ENCODE measurements at regions not wholly inside any gene's neighbourhood (a gene's known extent, or its start where the extent isn't known, plus 50 kb on each side); places are given as distances from the start of the nearest gene placed in this dataset.

- Histone ChIP-seq H3K4me3 (ENCODE audit: low read depth, low read length, poor library complexity, severe bottlenecking) (no peak overlapping the region), H4K20me1 (ENCODE audit: insufficient read depth, low read length) (no peaks in the 10 kb centered on the region), H2AFZ (ENCODE audit: low read length) (no peak overlapping the region), H3K79me2 (ENCODE audit: insufficient read depth, low read depth, low read length) (no peaks in the 10 kb centered on the region), H3K9me2 (ENCODE audit: insufficient read depth, low read length) (no peaks in the 10 kb centered on the region), H3K9me3 (ENCODE audit: low read length) (no peaks in the 10 kb centered on the region), H3K27ac (ENCODE audit: low read depth, low read length, poor library complexity, severe bottlenecking) (no peak overlapping the region), H3K4me2 (ENCODE audit: low read length) (no peak overlapping the region), H3K4me1 (ENCODE audit: insufficient read depth, low read length, poor library complexity, severe bottlenecking) (no peaks in the 10 kb centered on the region), H3K36me3 (ENCODE audit: insufficient read depth, low read length) (no peaks in the 10 kb centered on the region)
- ChIA-PET POLR2A (no interaction called here), CTCF (ENCODE audit: unreplicated experiment) (no interaction called here)
- no TSS peak for BruUV-seq (replicated peaks)
- no peak for DNase-seq (ENCODE audit: low spot score)
- TF ChIP-seq EZH2phosphoT487 (IDR thresholded peaks at IDR 0.05; ENCODE audit: borderline replicate concordance, low read depth, low read length), result no peak
- intact Hi-C loops (cut with micrococcal nuclease; ENCODE audit: unreplicated experiment), result no loop called here
Measured at GRCh38 chr5:44613936-44614335, 194.8 kb upstream of the MRPS30 start.

DNA sequence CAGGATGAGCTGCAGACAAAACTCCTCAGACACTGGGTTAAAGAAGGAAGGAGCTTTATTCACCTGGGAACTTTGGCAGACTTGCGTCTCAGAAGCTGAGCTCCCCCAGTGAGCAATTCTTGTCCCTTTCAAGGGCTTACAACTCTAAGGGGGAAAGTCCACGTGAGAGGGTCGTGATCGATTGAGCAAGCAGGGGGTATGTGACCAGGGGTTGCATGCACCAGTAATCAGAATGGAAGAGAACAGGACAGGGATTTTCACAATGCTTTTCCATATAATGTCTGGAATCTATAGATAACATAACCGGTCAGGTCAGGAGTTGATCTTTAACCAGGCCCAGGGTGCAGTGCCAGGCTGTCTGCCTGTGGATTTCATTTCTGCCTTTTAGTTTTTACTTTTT lies 202.8 kb upstream of the MRPS30 start:
- H3K79me2 ChIP-seq (ENCODE audit: insufficient read depth, low read depth, low read length), result no peaks in the 10 kb centered on the region
- no peak for TF ChIP-seq EZH2phosphoT487 (IDR thresholded peaks at IDR 0.05; ENCODE audit: borderline replicate concordance, low read depth, low read length)
- TF ChIP-seq, protein P1, sequence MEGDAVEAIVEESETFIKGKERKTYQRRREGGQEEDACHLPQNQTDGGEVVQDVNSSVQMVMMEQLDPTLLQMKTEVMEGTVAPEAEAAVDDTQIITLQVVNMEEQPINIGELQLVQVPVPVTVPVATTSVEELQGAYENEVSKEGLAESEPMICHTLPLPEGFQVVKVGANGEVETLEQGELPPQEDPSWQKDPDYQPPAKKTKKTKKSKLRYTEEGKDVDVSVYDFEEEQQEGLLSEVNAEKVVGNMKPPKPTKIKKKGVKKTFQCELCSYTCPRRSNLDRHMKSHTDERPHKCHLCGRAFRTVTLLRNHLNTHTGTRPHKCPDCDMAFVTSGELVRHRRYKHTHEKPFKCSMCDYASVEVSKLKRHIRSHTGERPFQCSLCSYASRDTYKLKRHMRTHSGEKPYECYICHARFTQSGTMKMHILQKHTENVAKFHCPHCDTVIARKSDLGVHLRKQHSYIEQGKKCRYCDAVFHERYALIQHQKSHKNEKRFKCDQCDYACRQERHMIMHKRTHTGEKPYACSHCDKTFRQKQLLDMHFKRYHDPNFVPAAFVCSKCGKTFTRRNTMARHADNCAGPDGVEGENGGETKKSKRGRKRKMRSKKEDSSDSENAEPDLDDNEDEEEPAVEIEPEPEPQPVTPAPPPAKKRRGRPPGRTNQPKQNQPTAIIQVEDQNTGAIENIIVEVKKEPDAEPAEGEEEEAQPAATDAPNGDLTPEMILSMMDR (conservative IDR thresholded peaks at IDR 0.05; ENCODE audit: low read length), result no peak
- no peaks in the 10 kb centered on the region for H4K20me1 ChIP-seq (ENCODE audit: insufficient read depth, low read length)
- no peak for DNase-seq (ENCODE audit: low spot score)
- intact Hi-C loops (cut with micrococcal nuclease; ENCODE audit: unreplicated experiment), result no loop called here
- ChIA-PET POLR2A (no interaction called here), CTCF (ENCODE audit: unreplicated experiment) (no interaction called here)
- no peak overlapping the region for H3K4me3 ChIP-seq (ENCODE audit: low read depth, low read length, poor library complexity, severe bottlenecking)
- H3K4me1 ChIP-seq (ENCODE audit: insufficient read depth, low read length, poor library complexity, severe bottlenecking), result no peaks in the 10 kb centered on the region
- no peaks in the 10 kb centered on the region for H3K9me3 ChIP-seq (ENCODE audit: low read length)
- no TSS peak for BruUV-seq (replicated peaks)
- no peak overlapping the region for H3K27ac ChIP-seq (ENCODE audit: low read depth, low read length, poor library complexity, severe bottlenecking)
- no peak overlapping the region for H3K4me2 ChIP-seq (ENCODE audit: low read length)
- no peak overlapping the region for H2AFZ ChIP-seq (ENCODE audit: low read length)
- H3K9me2 ChIP-seq (ENCODE audit: insufficient read depth, low read length), result no peaks in the 10 kb centered on the region
- no peaks in the 10 kb centered on the region for H3K36me3 ChIP-seq (ENCODE audit: insufficient read depth, low read length)

GRCh38 chr5:44603496-44604272 lies 205.1 kb upstream of the MRPS30 start:
- no peaks in the 10 kb centered on the region for H3K79me2 ChIP-seq (ENCODE audit: insufficient read depth, low read depth, low read length)
- H3K9me2 ChIP-seq (ENCODE audit: insufficient read depth, low read length), result no peaks in the 10 kb centered on the region
- no peaks in the 10 kb centered on the region for H3K36me3 ChIP-seq (ENCODE audit: insufficient read depth, low read length)
- intact Hi-C loops (cut with micrococcal nuclease; ENCODE audit: unreplicated experiment), result no loop called here
- H3K4me2 ChIP-seq (ENCODE audit: low read length), result no peak overlapping the region
- H2AFZ ChIP-seq (ENCODE audit: low read length), result no peak overlapping the region
- POLR2A ChIA-PET, result interaction anchor here (1.2 kb wide), 1 partner anchor 18 kb away, joined by 3 read pairs; no protein-coding TSS in a partner anchor
- no peak overlapping the region for H3K27ac ChIP-seq (ENCODE audit: low read depth, low read length, poor library complexity, severe bottlenecking)
- H4K20me1 ChIP-seq (ENCODE audit: insufficient read depth, low read length), result no peaks in the 10 kb centered on the region
- DNase-seq (ENCODE audit: low spot score), result peak; percentile 0
- CTCF ChIA-PET (ENCODE audit: unreplicated experiment), result no interaction called here
- H3K9me3 ChIP-seq (ENCODE audit: low read length), result no peaks in the 10 kb centered on the region
- H3K4me3 ChIP-seq (ENCODE audit: low read depth, low read length, poor library complexity, severe bottlenecking), result no peak overlapping the region
- TF ChIP-seq, protein P1 (conservative IDR thresholded peaks at IDR 0.05; ENCODE audit: low read length), result peak; percentile 49
- TF ChIP-seq EZH2phosphoT487 (IDR thresholded peaks at IDR 0.05; ENCODE audit: borderline replicate concordance, low read depth, low read length), result no peak
- H3K4me1 ChIP-seq (ENCODE audit: insufficient read depth, low read length, poor library complexity, severe bottlenecking), result no peaks in the 10 kb centered on the region
- no TSS peak for BruUV-seq (replicated peaks)

Measured in OCI-LY7 (cell line).